ENCODE measurements at regions not wholly inside any gene's neighbourhood (a gene's known extent, or its start where the extent isn't known, plus 50 kb on each side); places are given as distances from the start of the nearest gene placed in this dataset.

DNA sequence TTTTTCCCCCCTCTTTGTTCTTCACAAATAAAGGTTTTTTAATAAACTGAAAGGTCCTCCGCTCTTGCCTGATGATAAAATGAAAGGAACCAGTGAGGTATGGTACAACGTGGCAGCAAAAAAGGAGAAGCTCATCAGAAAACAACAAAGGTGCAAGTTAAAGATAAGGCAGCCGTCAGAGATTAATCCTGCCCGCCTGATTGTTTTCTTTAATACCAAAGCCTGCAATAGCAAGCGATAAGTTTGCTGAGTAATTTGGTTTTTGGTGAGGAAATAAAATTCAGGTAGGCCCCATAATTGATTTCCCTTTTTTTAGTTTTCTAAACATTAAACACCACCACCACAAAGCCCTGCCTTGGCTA is 177.9 kb downstream of the MBOAT1 start:
- Histone ChIP-seq H3K4me3 (ENCODE audit: low read length) (no peak overlapping the region), H3K36me3 (ENCODE audit: insufficient read depth, low read length) (no peaks in the 10 kb centered on the region), H3K9me3 (ENCODE audit: control insufficient read depth in 1 of 2, insufficient read depth in 1 of 2, low read length in 2 of 2) (peaks cover 0 to 9% of the 10 kb centered on the region in 2 experiments), H3K27ac (ENCODE audit: low read depth in 1 of 2, low read length in 2 of 2) (no peak overlapping the region), H3K4me1 (ENCODE audit: insufficient read depth, low read length) (no peaks in the 10 kb centered on the region), H3K27me3 (ENCODE audit: control insufficient read depth in 1 of 2, insufficient read depth in 2 of 2, low read length in 2 of 2) (peaks cover 0 to 6% of the 10 kb centered on the region in 2 experiments)
- H3K27ac Mint-ChIP-seq, result no peak overlapping the region
- TF ChIP-seq, protein P1, sequence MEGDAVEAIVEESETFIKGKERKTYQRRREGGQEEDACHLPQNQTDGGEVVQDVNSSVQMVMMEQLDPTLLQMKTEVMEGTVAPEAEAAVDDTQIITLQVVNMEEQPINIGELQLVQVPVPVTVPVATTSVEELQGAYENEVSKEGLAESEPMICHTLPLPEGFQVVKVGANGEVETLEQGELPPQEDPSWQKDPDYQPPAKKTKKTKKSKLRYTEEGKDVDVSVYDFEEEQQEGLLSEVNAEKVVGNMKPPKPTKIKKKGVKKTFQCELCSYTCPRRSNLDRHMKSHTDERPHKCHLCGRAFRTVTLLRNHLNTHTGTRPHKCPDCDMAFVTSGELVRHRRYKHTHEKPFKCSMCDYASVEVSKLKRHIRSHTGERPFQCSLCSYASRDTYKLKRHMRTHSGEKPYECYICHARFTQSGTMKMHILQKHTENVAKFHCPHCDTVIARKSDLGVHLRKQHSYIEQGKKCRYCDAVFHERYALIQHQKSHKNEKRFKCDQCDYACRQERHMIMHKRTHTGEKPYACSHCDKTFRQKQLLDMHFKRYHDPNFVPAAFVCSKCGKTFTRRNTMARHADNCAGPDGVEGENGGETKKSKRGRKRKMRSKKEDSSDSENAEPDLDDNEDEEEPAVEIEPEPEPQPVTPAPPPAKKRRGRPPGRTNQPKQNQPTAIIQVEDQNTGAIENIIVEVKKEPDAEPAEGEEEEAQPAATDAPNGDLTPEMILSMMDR (IDR thresholded peaks at IDR 0.05), result no peak
- DNase-seq, result no peak
- CTCF ChIA-PET, result no interaction called here
- H3K27me3 Mint-ChIP-seq, result peaks cover 34% of the 10 kb centered on the region
- ATAC-seq (ENCODE audit: poor library complexity), result no peak
- no peaks in the 10 kb centered on the region for H3K36me3 Mint-ChIP-seq (ENCODE audit: low read depth)
- H3K4me3 Mint-ChIP-seq, result no peak overlapping the region
- intact Hi-C loops (cut with DNase I, micrococcal nuclease), result no loop called here
- no peaks in the 10 kb centered on the region for H3K9me3 Mint-ChIP-seq
- POLR2A ChIA-PET, result no interaction called here
- H3K4me1 Mint-ChIP-seq (ENCODE audit: low read depth), result no peaks in the 10 kb centered on the region

DNA sequence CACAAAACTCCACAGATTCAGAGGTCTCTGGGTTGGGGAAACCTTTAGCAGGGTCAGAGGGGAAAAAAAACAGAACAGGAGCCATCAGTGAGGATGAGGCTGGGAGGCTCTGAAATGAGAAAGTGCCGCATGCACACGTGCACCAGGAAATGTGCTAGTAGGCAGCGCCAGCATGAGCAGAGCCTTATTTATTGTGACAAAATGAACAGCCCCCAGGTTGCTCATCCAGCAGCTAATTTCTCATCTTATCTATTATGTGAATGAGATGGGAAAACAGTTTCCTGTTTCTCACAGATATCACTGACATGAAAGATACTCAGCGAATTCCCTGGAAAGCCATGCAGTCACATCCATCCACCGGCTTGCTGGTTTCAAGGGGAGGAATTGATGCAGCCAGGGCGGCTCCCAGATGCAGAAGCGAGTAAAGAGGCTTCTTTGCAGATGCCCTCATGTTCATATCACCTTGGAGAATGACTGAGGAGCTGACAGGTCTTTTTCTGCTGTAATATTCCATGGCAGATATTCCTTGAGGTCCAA is 176.1 kb downstream of the MBOAT1 start:
- intact Hi-C loops (cut with DNase I, micrococcal nuclease), result no loop called here
- peaks cover 0 to 9% of the 10 kb centered on the region in 2 experiments for H3K9me3 ChIP-seq (ENCODE audit: control insufficient read depth in 1 of 2, insufficient read depth in 1 of 2, low read length in 2 of 2)
- no peak overlapping the region for H3K4me3 ChIP-seq (ENCODE audit: low read length)
- H3K4me1 Mint-ChIP-seq (ENCODE audit: low read depth), result no peaks in the 10 kb centered on the region
- H3K4me1 ChIP-seq (ENCODE audit: insufficient read depth, low read length), result no peaks in the 10 kb centered on the region
- no peaks in the 10 kb centered on the region for H3K36me3 Mint-ChIP-seq (ENCODE audit: low read depth)
- POLR2A ChIA-PET, result no interaction called here
- H3K27ac Mint-ChIP-seq, result no peak overlapping the region
- ATAC-seq (ENCODE audit: poor library complexity) (no peak), DNase-seq (no peak)
- CTCF ChIA-PET, result no interaction called here
- H3K27ac ChIP-seq (ENCODE audit: low read depth in 1 of 2, low read length in 2 of 2), result no peak overlapping the region
- H3K9me3 Mint-ChIP-seq, result no peaks in the 10 kb centered on the region
- H3K4me3 Mint-ChIP-seq, result no peak overlapping the region
- H3K27me3 Mint-ChIP-seq, result peaks cover 26% of the 10 kb centered on the region
- TF ChIP-seq, protein P1 (IDR thresholded peaks at IDR 0.05), result no peak
- no peaks in the 10 kb centered on the region for H3K36me3 ChIP-seq (ENCODE audit: insufficient read depth, low read length)
- H3K27me3 ChIP-seq (ENCODE audit: control insufficient read depth in 1 of 2, insufficient read depth in 2 of 2, low read length in 2 of 2), result peaks cover 0 to 4% of the 10 kb centered on the region in 2 experiments

DNA sequence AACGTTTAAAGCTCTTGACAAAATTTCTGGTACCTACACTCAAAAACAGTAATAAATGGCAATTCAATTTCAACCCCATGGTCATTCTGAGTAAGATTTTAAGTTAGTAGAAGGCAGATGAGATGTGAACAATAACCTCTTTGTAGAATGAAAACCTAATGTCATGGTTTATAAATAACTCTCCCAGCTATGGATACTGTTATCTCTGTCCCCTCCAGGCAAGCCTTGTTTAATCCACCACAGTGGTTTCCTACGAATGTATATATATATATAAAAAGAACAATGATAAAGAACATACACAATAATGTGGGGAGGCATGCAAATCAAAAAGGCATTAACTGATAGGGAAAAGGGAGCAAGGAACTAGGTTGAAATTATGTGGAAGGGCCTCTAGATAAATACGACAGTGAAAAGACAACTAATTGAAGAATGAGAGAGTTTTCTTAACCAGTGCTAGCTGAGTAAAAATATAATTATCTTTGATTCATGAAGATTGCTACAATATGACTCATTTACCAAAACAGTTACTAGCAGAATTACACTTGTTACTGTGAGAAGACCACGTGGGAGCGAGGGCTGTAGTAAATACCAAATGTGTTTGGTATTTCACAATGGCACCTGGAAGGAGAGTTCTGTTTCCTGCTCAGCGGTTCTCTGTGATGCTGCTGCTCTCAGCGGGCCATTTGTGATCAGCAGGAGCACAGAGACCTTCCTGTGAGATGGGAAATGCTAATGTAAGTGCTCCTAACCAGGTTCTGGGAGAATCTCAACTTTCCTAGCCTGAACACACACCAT is 173.7 kb downstream of the MBOAT1 start:
- no peaks in the 10 kb centered on the region for H3K36me3 Mint-ChIP-seq (ENCODE audit: low read depth)
- Histone ChIP-seq H3K27ac (ENCODE audit: low read depth in 1 of 2, low read length in 2 of 2) (no peak overlapping the region), H3K9me3 (ENCODE audit: control insufficient read depth in 1 of 2, insufficient read depth in 1 of 2, low read length in 2 of 2) (no peaks in the 10 kb centered on the region), H3K36me3 (ENCODE audit: insufficient read depth, low read length) (no peaks in the 10 kb centered on the region), H3K27me3 (ENCODE audit: control insufficient read depth in 1 of 2, insufficient read depth in 2 of 2, low read length in 2 of 2) (no peaks in the 10 kb centered on the region), H3K4me1 (ENCODE audit: insufficient read depth, low read length) (no peaks in the 10 kb centered on the region), H3K4me3 (ENCODE audit: low read length) (no peak overlapping the region)
- TF ChIP-seq, protein P1 (IDR thresholded peaks at IDR 0.05), result no peak
- ATAC-seq (ENCODE audit: poor library complexity) (no peak), DNase-seq (no peak)
- no peaks in the 10 kb centered on the region for H3K4me1 Mint-ChIP-seq (ENCODE audit: low read depth)
- H3K4me3 Mint-ChIP-seq, result no peak overlapping the region
- H3K9me3 Mint-ChIP-seq, result no peaks in the 10 kb centered on the region
- H3K27ac Mint-ChIP-seq, result no peak overlapping the region
- H3K27me3 Mint-ChIP-seq, result peaks cover 18% of the 10 kb centered on the region
- ChIA-PET POLR2A (no interaction called here), CTCF (no interaction called here)
- intact Hi-C loops (cut with DNase I, micrococcal nuclease), result no loop called here
